K562 (cell line): ENCODE measurements at regions not wholly inside any gene's neighbourhood (a gene's known extent, or its start where the extent isn't known, plus 50 kb on each side); places are given as distances from the start of the nearest gene placed in this dataset.

Experiments
- ATAC-seq: fragments of 200-7000 bp; cut with Tn5 transposase; 3 replicates; pipeline ENCODE4 v1.9.1; 2020; ENCODE audit warnings: moderate library complexity
- BruUV-seq: library from RNA; stranded (reverse); fragments of 400-500 nt; replicated peaks from 2 replicates; lab custom pipeline; 2021; lab: Mats Ljungman, UMichigan
- CTCF ChIA-PET: fragments of 300-600 bp; formaldehyde crosslinking; extraction: SDS; loops from one replicate; lab custom pipeline; 2021; ENCODE audit warnings: low intra/inter-chr PET ratio; lab: Yijun Ruan, JAX
- POLR2A ChIA-PET: fragments of 300-600, 350-650 bp; sonication (Branson Sonifier 250); formaldehyde crosslinking; extraction: SDS; loops from one replicate; lab custom pipeline; 2021; ENCODE audit warnings: antibody characterized with exemption, inconsistent platforms; lab: Yijun Ruan, JAX
- DNase-seq, 4 experiments: peaks; one replicate each; pipeline versions ENCODE4 v3.0.0 to v3.0.0-alpha.2; 2011 to 2018; ENCODE audit warnings: low spot score in 3 of 4, mixed read lengths in 3 of 4; ENCODE audit errors: extremely low read depth in 1 of 4
- FAIRE-seq: peaks from 2 replicates; lab custom pipeline; 2011; peaks lifted over from hg19 to GRCh38; lab: Jason Lieb, UNC
- H2AFZ ChIP-seq: 2 replicates; pipeline ENCODE4 v1.6.0; 2011; ENCODE audit warnings: low read depth, low read length, control low read depth, inconsistent platforms
- H3K27ac ChIP-seq: fragments of 200-600 bp; 3 replicates; pipeline ENCODE4 v1.8.0; 2011; ENCODE audit warnings: low read depth, mild to moderate bottlenecking, control low read depth, inconsistent platforms, low read length, moderate library complexity, mixed read lengths; ENCODE audit errors: extremely low read depth
- H3K27me3 ChIP-seq, 2 experiments: fragments of 300-600 bp in 1 of 2; 2 replicates in 1 of 2; 3 replicates in 1 of 2; pipeline versions ENCODE4 v1.6.0 to v1.8.0; 2011; ENCODE audit warnings: inconsistent platforms in 2 of 2, low read length in 2 of 2, mild to moderate bottlenecking in 1 of 2, mixed read lengths in 1 of 2, moderate library complexity in 1 of 2; ENCODE audit not compliant: control insufficient read depth in 2 of 2, insufficient read depth in 2 of 2
- H3K36me3 ChIP-seq: fragments of 300-600 bp; 3 replicates; pipeline ENCODE4 v1.8.0; 2011; ENCODE audit warnings: mild to moderate bottlenecking, low read length, inconsistent platforms; ENCODE audit not compliant: control insufficient read depth, insufficient read depth
- H3K4me1 ChIP-seq, 2 experiments: fragments of 200-600 bp in 1 of 2; replicated peaks in 1 of 2; 2 replicates in 1 of 2; 3 replicates in 1 of 2; pipeline versions ENCODE4 v1.5.1 to v1.8.0; 2011; ENCODE audit warnings: inconsistent platforms in 2 of 2, low read length in 2 of 2, mild to moderate bottlenecking in 1 of 2, mixed read lengths in 1 of 2, moderate library complexity in 1 of 2; ENCODE audit not compliant: control insufficient read depth in 2 of 2, insufficient read depth in 2 of 2
- H3K4me2 ChIP-seq: 2 replicates; pipeline ENCODE4 v1.6.1; 2011; ENCODE audit warnings: low read length, control low read depth, inconsistent platforms, mixed read lengths; ENCODE audit not compliant: insufficient read depth
- H3K4me3 ChIP-seq: fragments of 200-600 bp; sonication (generic), shearing (Covaris generic); 2 replicates; pipeline ENCODE4 v1.5.1; 2016; ENCODE audit warnings: control low read depth, inconsistent platforms
- H3K79me2 ChIP-seq: fragments of 200-600 bp; 3 replicates; pipeline ENCODE4 v1.8.0; 2011; ENCODE audit warnings: low read length, inconsistent platforms; ENCODE audit not compliant: control insufficient read depth, insufficient read depth
- H3K9ac ChIP-seq, 2 experiments: 2 replicates each; pipeline versions ENCODE4 v1.6.0 to v1.6.1; 2011; ENCODE audit warnings: low read depth in 2 of 2, low read length in 2 of 2, control low read depth in 1 of 2, inconsistent platforms in 1 of 2, mild to moderate bottlenecking in 1 of 2, mixed read lengths in 1 of 2; ENCODE audit not compliant: insufficient read depth in 1 of 2
- H3K9me1 ChIP-seq: one replicate; pipeline ENCODE4 v1.6.0; 2011; ENCODE audit warnings: inconsistent platforms, mild to moderate bottlenecking, low read length, moderate library complexity; ENCODE audit not compliant: control insufficient read depth, insufficient read depth
- H3K9me3 ChIP-seq: replicated peaks from 2 replicates; pipeline ENCODE4 v1.5.1; 2011; ENCODE audit warnings: low read depth, low read length, inconsistent platforms; ENCODE audit not compliant: control insufficient read depth, insufficient read depth
- H4K20me1 ChIP-seq: replicated peaks from 2 replicates; pipeline ENCODE4 v1.6.1; 2011; ENCODE audit warnings: low read length, inconsistent platforms, mixed read lengths; ENCODE audit not compliant: control insufficient read depth, insufficient read depth
- CBFA2T2 ChIP-seq: fragments of 450-650 bp; conservative IDR thresholded peaks from 2 replicates; pipeline ENCODE4 v1.6.1; 2017; ENCODE audit warnings: mild to moderate bottlenecking
- RAD51 ChIP-seq: fragments of 450-650 bp; IDR thresholded peaks from 2 replicates; pipeline ENCODE4 v1.7.1; 2016; ENCODE audit warnings: low read depth, mild to moderate bottlenecking, borderline replicate concordance
- TEAD4 ChIP-seq, 2 experiments: sonication (generic) in 1 of 2; formaldehyde crosslinking in 1 of 2; IDR thresholded peaks; 2 replicates each; pipeline versions ENCODE4 v1.6.1 to v1.8.0; 2012 to 2022; ENCODE audit warnings: borderline replicate concordance in 1 of 2, inconsistent platforms in 1 of 2, low read length in 1 of 2, mild to moderate bottlenecking in 1 of 2, missing genetic modification reagents in 1 of 2
- WGBS: fragments of 100-300 bp; shearing (Covaris generic); methylation state at CpG from one replicate; pipeline ENCODE4 v1.1.6; 2016; ENCODE audit warnings: low coverage, mixed read lengths; ENCODE audit not compliant: insufficient coverage; ENCODE audit errors: missing lambda C conversion rate; 5-methylcytosine and 5-hydroxymethylcytosine counted together
- in situ Hi-C: fragments of 300-500 bp; cut with MboI; formaldehyde crosslinking; loops from 4 replicates; pipeline ENCODE4 v1.15.0; 2018; ENCODE audit warnings: inconsistent platforms, mixed read lengths
- intact Hi-C: fragments of 100-400 bp; cut with micrococcal nuclease; formaldehyde crosslinking; loops from 2 replicates; pipeline ENCODE4 v1.14.2; 2022
- TF ChIP-seq, protein P1 (sequence below): fragments of 450-650 bp; formaldehyde crosslinking; IDR thresholded peaks from 2 replicates; pipeline ENCODE4 v1.4.0; 2020; ENCODE audit warnings: mild to moderate bottlenecking, mixed read lengths
- TF ChIP-seq, protein P2 (sequence below): sonication (generic); formaldehyde crosslinking; IDR thresholded peaks from 2 replicates; pipeline ENCODE4 v1.5.0; 2020; ENCODE audit warnings: missing genetic modification reagents
- TF ChIP-seq, protein P3 (sequence below): sonication (generic); formaldehyde crosslinking; IDR thresholded peaks from 2 replicates; pipeline ENCODE4 v1.9.0; 2022; ENCODE audit warnings: mild to moderate bottlenecking, missing genetic modification reagents

DNA sequence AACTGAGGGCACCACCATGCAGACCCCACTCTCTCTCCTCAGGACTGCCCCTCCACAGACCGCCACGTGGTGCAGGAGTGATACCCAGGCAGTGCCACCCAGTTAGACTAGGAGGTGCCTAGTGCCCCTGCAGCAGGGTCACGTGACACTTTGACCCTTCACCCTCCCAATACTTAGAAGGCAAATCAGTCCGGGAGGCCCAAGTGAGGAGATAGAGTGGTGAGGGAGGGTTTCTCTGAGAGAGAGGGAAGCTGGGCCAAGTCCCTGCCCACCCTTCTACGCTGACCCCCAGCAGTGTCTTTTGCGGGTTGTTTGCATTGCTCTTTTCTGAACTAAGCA lies 84.6 kb downstream of the BUD13 start:
- peak; percentile 62; the same call in 1 of the 2 replicates for TF ChIP-seq RAD51
- TF ChIP-seq, protein P1, sequence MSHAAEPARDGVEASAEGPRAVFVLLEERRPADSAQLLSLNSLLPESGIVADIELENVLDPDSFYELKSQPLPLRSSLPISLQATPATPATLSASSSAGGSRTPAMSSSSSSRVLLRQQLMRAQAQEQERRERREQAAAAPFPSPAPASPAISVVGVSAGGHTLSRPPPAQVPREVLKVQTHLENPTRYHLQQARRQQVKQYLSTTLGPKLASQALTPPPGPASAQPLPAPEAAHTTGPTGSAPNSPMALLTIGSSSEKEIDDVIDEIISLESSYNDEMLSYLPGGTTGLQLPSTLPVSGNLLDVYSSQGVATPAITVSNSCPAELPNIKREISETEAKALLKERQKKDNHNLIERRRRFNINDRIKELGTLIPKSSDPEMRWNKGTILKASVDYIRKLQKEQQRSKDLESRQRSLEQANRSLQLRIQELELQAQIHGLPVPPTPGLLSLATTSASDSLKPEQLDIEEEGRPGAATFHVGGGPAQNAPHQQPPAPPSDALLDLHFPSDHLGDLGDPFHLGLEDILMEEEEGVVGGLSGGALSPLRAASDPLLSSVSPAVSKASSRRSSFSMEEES (CRISPR knock-in tag), result peak; percentile 84
- peak; percentile 19; the same call in 1 of the 2 replicates for TF ChIP-seq CBFA2T2
- TF ChIP-seq TEAD4 (IDR thresholded peaks at IDR 0.05; ENCODE audit: low read length), result no peak
- TF ChIP-seq TEAD4 (CRISPR knock-in tag; IDR thresholded peaks at IDR 0.05; ENCODE audit: borderline replicate concordance), result no peak
- TF ChIP-seq, protein P2, sequence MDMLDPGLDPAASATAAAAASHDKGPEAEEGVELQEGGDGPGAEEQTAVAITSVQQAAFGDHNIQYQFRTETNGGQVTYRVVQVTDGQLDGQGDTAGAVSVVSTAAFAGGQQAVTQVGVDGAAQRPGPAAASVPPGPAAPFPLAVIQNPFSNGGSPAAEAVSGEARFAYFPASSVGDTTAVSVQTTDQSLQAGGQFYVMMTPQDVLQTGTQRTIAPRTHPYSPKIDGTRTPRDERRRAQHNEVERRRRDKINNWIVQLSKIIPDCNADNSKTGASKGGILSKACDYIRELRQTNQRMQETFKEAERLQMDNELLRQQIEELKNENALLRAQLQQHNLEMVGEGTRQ (CRISPR knock-in tag), result peak; percentile 53
- TF ChIP-seq, protein P3, sequence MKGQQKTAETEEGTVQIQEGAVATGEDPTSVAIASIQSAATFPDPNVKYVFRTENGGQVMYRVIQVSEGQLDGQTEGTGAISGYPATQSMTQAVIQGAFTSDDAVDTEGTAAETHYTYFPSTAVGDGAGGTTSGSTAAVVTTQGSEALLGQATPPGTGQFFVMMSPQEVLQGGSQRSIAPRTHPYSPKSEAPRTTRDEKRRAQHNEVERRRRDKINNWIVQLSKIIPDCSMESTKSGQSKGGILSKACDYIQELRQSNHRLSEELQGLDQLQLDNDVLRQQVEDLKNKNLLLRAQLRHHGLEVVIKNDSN (CRISPR knock-in tag), result 0 out of 2 replicates have a peak, but pooled peaks have one; percentile 30
- H3K79me2 ChIP-seq, result no peaks in the 10 kb centered on the region
- in situ Hi-C loops, result loop anchor here (10.0 to 25.0 kb wide), 3 partner anchors 693 to 1913 kb away; no protein-coding TSS in a partner anchor
- H3K4me3 ChIP-seq, result no peak overlapping the region
- no peak overlapping the region for H2AFZ ChIP-seq
- H3K9ac ChIP-seq, result no peak overlapping the region
- peaks cover 0 to 6% of the 10 kb centered on the region in 2 experiments; a peak in 1 of 5 replicates for H3K27me3 ChIP-seq
- no peaks in the 10 kb centered on the region for H3K9me1 ChIP-seq
- POLR2A ChIA-PET, result no interaction called here
- H3K9me3 ChIP-seq, result no peaks in the 10 kb centered on the region
- H3K4me2 ChIP-seq, result no peak overlapping the region
- BruUV-seq, result no TSS peak
- H3K36me3 ChIP-seq, result no peaks in the 10 kb centered on the region
- 0% methylated on average over 4 of the region's 6 CpGs for WGBS
- no peaks in the 10 kb centered on the region for H3K4me1 ChIP-seq
- DNase-seq (no peak), FAIRE-seq (no peak), ATAC-seq (no peak)
- CTCF ChIA-PET, result no interaction called here
- H3K27ac ChIP-seq, result no peak overlapping the region
- intact Hi-C loops, result no loop called here
- peaks cover 3% of the 10 kb centered on the region; the same call in 1 of the 2 replicates for H4K20me1 ChIP-seq
